ENCODE measurements at regions not wholly inside any gene's neighbourhood (a gene's known extent, or its start where the extent isn't known, plus 50 kb on each side); places are given as distances from the start of the nearest gene placed in this dataset.

- TF ChIP-seq CTCF (IDR thresholded peaks at IDR 0.05; ENCODE audit: extremely low read depth, low read depth, low read length), result no peak
- Histone ChIP-seq H3K27ac (ENCODE audit: low read depth, low read length) (no peak overlapping the region), H3K4me3 (ENCODE audit: insufficient read depth, low read length) (no peak overlapping the region), H4K20me1 (ENCODE audit: insufficient read depth, low read length) (no peaks in the 10 kb centered on the region), H3K4me2 (ENCODE audit: insufficient read depth, low read length) (no peak overlapping the region), H3K36me3 (ENCODE audit: insufficient read depth, low read length) (no peaks in the 10 kb centered on the region), H3K79me2 (ENCODE audit: insufficient read depth, low read length) (no peaks in the 10 kb centered on the region), H3K9me3 (ENCODE audit: low read depth, low read length) (no peaks in the 10 kb centered on the region), H3K4me1 (ENCODE audit: insufficient read depth, low read length) (no peaks in the 10 kb centered on the region), H3K27me3 (ENCODE audit: insufficient read depth, low read length) (no peaks in the 10 kb centered on the region), H2AFZ (ENCODE audit: low read length) (no peak overlapping the region)
- DNase-seq (ENCODE audit: insufficient read length, low spot score, missing footprints), result no peak
Measured at GRCh38 chr13:104900191-104900817, 1635.2 kb downstream of the EFNB2 start.

- H3K4me2 ChIP-seq (ENCODE audit: insufficient read depth, low read length), result no peak overlapping the region
- H4K20me1 ChIP-seq (ENCODE audit: insufficient read depth, low read length), result no peaks in the 10 kb centered on the region
- TF ChIP-seq CTCF (IDR thresholded peaks at IDR 0.05; ENCODE audit: extremely low read depth, low read depth, low read length), result no peak
- H3K4me3 ChIP-seq (ENCODE audit: insufficient read depth, low read length), result no peak overlapping the region
- no peak overlapping the region for H3K27ac ChIP-seq (ENCODE audit: low read depth, low read length)
- no peak for DNase-seq (ENCODE audit: insufficient read length, low spot score, missing footprints)
- H3K4me1 ChIP-seq (ENCODE audit: insufficient read depth, low read length), result no peaks in the 10 kb centered on the region
- H3K79me2 ChIP-seq (ENCODE audit: insufficient read depth, low read length), result no peaks in the 10 kb centered on the region
- no peaks in the 10 kb centered on the region for H3K36me3 ChIP-seq (ENCODE audit: insufficient read depth, low read length)
- no peaks in the 10 kb centered on the region for H3K9me3 ChIP-seq (ENCODE audit: low read depth, low read length)
- H2AFZ ChIP-seq (ENCODE audit: low read length), result no peak overlapping the region
- no peaks in the 10 kb centered on the region for H3K27me3 ChIP-seq (ENCODE audit: insufficient read depth, low read length)
Measured at GRCh38 chr13:104898484-104898883, 1637.0 kb downstream of the EFNB2 start.

GRCh38 chr13:104895521-104895920 is 1639.9 kb downstream of the EFNB2 start:
- Histone ChIP-seq H3K4me1 (ENCODE audit: insufficient read depth, low read length) (no peaks in the 10 kb centered on the region), H3K4me2 (ENCODE audit: insufficient read depth, low read length) (no peak overlapping the region), H3K27ac (ENCODE audit: low read depth, low read length) (no peak overlapping the region), H3K79me2 (ENCODE audit: insufficient read depth, low read length) (no peaks in the 10 kb centered on the region), H2AFZ (ENCODE audit: low read length) (no peak overlapping the region), H3K4me3 (ENCODE audit: insufficient read depth, low read length) (no peak overlapping the region), H3K36me3 (ENCODE audit: insufficient read depth, low read length) (no peaks in the 10 kb centered on the region), H3K27me3 (ENCODE audit: insufficient read depth, low read length) (no peaks in the 10 kb centered on the region), H4K20me1 (ENCODE audit: insufficient read depth, low read length) (no peaks in the 10 kb centered on the region), H3K9me3 (ENCODE audit: low read depth, low read length) (no peaks in the 10 kb centered on the region)
- no peak for TF ChIP-seq CTCF (IDR thresholded peaks at IDR 0.05; ENCODE audit: extremely low read depth, low read depth, low read length)
- no peak for DNase-seq (ENCODE audit: insufficient read length, low spot score, missing footprints)

GRCh38 chr13:104875038-104875754 is 1660.3 kb downstream of the EFNB2 start:
- no peak for TF ChIP-seq CTCF (IDR thresholded peaks at IDR 0.05; ENCODE audit: extremely low read depth, low read depth, low read length)
- Histone ChIP-seq H3K4me3 (ENCODE audit: insufficient read depth, low read length) (no peak overlapping the region), H3K27me3 (ENCODE audit: insufficient read depth, low read length) (no peaks in the 10 kb centered on the region)

More at GRCh38 chr13:104875038-104875754, 1660.3 kb downstream of the EFNB2 start:
- H3K79me2 ChIP-seq (ENCODE audit: insufficient read depth, low read length), result no peaks in the 10 kb centered on the region
- H3K4me1 ChIP-seq (ENCODE audit: insufficient read depth, low read length), result no peaks in the 10 kb centered on the region
- H3K27ac ChIP-seq (ENCODE audit: low read depth, low read length), result no peak overlapping the region
- H3K4me2 ChIP-seq (ENCODE audit: insufficient read depth, low read length), result no peak overlapping the region
- H3K9me3 ChIP-seq (ENCODE audit: low read depth, low read length), result no peaks in the 10 kb centered on the region
- H3K36me3 ChIP-seq (ENCODE audit: insufficient read depth, low read length), result no peaks in the 10 kb centered on the region
- no peak overlapping the region for H2AFZ ChIP-seq (ENCODE audit: low read length)
- no peak for DNase-seq (ENCODE audit: insufficient read length, low spot score, missing footprints)
- no peaks in the 10 kb centered on the region for H4K20me1 ChIP-seq (ENCODE audit: insufficient read depth, low read length)

Measured in osteoblast (primary cell).